SK-N-DZ (cell line): ENCODE measurements at regions not wholly inside any gene's neighbourhood (a gene's known extent, or its start where the extent isn't known, plus 50 kb on each side); places are given as distances from the start of the nearest gene placed in this dataset.
"Not testable (repeated sequence)": the region's sequence is repeated elsewhere in the genome, so short reads cannot be mapped to it uniquely, and the experiment has no call there.

Experiments
- DNase-seq: peaks from one replicate; pipeline ENCODE4 v3.0.0-alpha.2; 2015; ENCODE audit warnings: low spot score
- small RNA-seq, 2 experiments: library from RNA; depleted of rRNA; stranded (forward); fragments of <200 nt; gene quantifications; one replicate each; pipeline ENCODE3, GENCODE V24; 2014

- not testable (repeated sequence) for DNase-seq
Measured at GRCh38 chr10:42187501-42188195, 450.7 kb downstream of the ZNF33B start.

- peak; percentile 12 for DNase-seq
Measured at GRCh38 chr10:42177793-42178689, 460.3 kb downstream of the ZNF33B start.

- no peak for DNase-seq
Measured at GRCh38 chr10:42177077-42177792, 461.1 kb downstream of the ZNF33B start.

GRCh38 chr10:42150428-42151061 is 487.8 kb downstream of the ZNF33B start:
- no peak for DNase-seq

- DNase-seq = no peak
Measured at GRCh38 chr10:42149722-42150427, 488.5 kb downstream of the ZNF33B start.

GRCh38 chr10:42149027-42149700 is 489.2 kb downstream of the ZNF33B start:
- DNase-seq = no peak

GRCh38 chr10:42146165-42146564 is 492.2 kb downstream of the ZNF33B start:
- DNase-seq = not testable (repeated sequence)

- DNase-seq = not testable (repeated sequence)
Measured at GRCh38 chr10:42138023-42138422, 500.3 kb downstream of the ZNF33B start.

GRCh38 chr10:42113158-42113450 is 525.3 kb downstream of the ZNF33B start:
- no peak for DNase-seq

GRCh38 chr10:42112331-42113157 is 525.8 kb downstream of the ZNF33B start:
- no peak for DNase-seq

- DNase-seq = no peak
Measured at GRCh38 chr10:42111661-42112330, 526.6 kb downstream of the ZNF33B start.

GRCh38 chr10:42111076-42111475 is 527.3 kb downstream of the ZNF33B start:
- no peak for DNase-seq

Small RNA genes lying in the stretch of these regions (small RNA-seq; reads per million reads assigned to genes)
- 0 reads per million in 2 experiments for gene KSR1P1
